HG03571 (cell line): ENCODE measurements at regions not wholly inside any gene's neighbourhood (a gene's known extent, or its start where the extent isn't known, plus 50 kb on each side); places are given as distances from the start of the nearest gene placed in this dataset.
"Not testable (repeated sequence)": the region's sequence is repeated elsewhere in the genome, so short reads cannot be mapped to it uniquely, and the experiment has no call there.

Experiments used
- ATAC-seq: cut with Tn5 transposase; IDR thresholded peaks from one replicate; pipeline ENCODE4 v1.9.1; 2021; ENCODE audit not compliant: unreplicated experiment

DNA sequence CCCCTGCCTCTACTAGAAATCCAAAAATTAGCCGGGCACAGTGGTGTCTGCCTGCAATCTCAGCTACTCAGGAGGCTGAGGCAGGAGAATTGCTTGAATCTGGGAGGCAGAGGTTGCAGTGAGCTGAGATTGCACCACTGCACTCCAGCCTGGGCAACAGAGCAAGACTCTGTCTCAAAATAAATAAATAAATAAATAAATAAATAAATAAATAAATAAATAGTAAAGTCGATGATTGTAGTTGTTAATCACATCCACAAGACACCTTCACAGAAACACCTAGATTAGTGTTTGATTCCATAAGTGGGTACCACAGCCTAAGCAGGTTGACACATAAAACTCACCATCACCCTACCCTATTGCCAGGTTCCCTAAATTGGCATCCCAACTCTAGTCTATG, 1199.0 kb downstream of the TYW1 start:
- ATAC-seq: not testable (repeated sequence)

DNA sequence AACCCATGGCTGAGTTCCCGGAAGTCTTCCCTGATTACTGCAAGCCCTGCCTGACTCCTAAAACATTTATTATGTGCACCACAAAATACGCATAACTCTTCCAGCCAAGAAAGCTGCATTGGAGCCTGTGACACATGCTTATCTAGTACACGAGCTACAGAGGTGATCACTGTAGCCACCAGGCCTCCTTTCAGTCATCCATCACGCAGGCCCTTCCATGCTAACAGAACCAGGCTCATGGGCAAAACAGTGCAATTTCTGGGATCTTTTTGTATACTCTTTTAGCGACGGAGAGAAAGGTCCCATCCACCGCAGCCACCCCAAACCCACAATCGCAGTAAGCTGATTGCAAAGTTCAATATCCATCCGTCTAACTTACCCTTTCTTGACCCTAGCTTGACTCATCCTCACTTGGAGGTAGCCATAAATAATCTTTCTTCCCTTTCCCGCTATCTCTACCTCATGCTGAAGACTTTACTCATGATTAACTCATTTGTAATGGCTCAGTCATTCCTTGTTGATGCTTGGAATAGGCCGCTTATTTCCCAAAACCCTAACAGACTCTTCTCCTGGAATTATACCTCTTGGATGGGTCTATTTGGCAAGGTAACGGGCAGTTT, 1203.5 kb downstream of the TYW1 start:
- ATAC-seq: no peak

DNA sequence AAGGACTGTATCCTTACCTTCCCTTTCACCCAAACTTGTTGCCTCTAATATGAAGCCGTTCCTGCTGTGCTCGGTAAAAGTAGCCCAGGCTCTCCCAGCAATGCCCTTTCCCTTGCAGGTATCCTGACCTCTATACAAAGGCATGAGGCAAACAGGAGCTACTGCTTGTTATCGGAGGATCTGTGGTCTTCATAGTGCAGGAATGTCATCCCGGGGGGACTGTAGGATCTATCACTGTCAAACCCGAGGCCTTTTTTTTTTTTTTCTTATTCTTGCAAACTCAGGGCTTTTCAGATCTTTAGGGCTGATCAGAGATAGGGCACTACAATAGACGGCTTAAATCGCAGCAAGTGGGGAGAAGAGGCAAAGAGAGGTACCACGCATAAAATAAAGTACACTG, 1206.6 kb downstream of the TYW1 start:
- no peak for ATAC-seq

DNA sequence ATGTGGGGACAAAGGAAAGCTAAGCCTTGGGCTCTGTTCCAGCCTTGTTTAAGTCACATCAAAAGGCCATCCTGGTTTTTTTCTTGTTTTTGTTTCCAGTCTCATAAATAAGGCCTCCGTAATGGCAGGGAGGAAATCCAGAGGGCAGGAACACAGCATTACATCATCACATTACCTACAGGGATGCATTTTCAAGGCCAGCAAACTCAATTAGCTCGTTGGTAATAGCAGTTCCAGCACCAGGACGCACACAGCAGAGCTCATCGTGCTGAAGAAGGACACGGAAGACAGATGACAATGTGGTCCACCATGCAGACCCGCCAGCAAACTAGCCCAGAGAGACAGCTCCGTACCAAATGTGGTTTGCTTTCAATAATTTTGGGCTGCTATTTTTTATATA, 1209.2 kb downstream of the TYW1 start:
- ATAC-seq: no peak

DNA sequence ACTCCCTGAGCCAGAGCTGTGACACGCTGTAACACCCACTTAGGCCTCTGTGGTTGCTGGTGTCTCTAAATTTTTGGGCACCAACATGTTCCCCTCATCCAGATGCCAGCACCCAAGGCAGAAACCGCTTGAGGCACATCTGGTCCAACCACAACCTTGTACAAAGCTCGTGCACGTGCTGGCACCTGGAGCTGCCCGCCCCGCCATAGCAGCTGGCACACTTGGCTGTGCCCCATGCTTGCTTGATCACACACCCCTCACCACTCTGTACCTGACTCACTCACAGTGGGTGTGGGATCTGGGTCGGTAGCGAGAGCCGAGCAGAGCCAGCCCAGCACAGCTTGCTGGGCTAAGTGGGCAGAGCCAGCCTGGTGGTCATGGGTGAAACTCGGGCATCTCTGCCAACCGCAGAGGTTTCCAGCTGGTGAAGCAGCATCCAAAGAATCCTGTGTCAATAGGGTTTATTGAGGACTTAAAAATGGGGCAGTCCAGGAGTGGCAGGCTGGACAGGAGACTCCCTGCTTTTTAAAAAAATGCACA, 1210.4 kb downstream of the TYW1 start:
- no peak for ATAC-seq

DNA sequence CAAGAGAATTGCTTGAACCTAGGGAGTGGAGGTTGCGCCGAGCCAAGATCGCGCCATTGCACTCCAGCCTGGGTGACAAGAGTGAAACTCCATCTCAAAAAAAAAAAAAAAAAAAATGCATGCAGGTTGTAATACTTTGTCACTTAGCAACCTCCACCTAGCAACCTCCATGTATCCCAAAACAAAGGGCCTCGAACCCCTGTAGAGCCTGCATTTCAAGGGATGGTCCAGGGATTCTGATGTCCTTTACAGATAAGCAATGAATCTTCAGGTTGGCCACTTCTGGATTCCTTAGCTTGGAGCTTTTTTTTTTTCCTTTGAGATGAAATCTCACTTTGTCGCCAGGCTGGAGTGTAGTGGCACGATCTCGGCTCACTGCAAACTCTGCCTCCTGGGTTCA, 1211.0 kb downstream of the TYW1 start:
- ATAC-seq: no peak

DNA sequence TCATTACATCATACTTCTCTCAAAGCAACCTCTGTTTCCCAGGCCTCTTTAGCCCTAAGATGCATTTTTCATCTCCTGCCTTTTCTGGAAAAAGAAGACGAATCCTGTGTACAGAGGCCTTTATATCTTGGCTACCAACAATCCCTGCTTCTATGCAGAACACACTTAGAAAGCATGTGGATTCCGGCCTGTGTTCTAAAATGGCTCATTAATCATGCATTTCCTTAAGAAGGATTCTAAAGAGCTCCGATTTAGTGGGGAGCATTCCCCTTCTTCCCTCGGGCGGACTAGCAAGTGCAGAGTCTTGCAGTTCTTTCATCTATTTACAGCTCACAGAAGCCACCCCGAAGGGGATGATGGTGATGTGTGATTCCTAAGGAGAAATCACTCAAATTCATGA, 1212.9 kb downstream of the TYW1 start:
- ATAC-seq: no peak

DNA sequence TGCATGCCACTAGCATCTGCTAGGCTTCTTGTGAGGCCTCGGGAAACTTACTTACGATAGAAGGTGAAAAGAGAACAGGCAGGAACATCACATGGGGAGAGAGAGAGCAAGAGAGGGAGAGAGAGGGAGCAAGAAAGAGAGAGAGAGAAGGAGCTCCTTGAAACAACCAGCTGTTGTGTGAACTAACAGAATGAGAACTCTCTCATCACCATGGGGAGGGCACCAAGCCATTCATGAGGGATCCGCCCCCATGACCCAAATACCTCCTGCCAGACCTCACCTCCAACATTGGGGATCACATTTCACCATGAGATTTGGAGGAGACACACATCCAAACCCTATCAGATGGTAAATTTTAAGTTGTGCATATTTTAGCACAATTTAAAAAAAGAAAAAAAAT, 1217.2 kb downstream of the TYW1 start:
- ATAC-seq: no peak

DNA sequence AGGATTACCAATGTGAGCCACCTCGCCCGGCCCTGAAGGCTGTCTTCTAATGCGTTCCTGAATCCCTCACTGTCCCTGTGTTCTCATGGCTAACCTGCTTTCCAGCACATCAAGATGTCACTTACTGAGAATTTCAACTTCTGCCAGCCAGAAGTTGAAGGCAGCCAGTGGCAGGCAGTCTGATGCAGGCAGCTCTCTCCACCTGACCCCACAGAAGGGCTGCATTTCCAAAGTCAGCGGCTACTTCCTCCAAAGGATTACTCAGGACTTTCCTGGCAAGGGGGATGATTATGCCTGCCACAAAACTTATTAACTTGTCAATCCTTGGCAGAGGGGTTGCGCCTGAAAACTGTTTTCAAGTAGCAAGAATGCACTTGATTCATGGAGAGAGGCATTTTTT, 1219.4 kb downstream of the TYW1 start:
- ATAC-seq: no peak

DNA sequence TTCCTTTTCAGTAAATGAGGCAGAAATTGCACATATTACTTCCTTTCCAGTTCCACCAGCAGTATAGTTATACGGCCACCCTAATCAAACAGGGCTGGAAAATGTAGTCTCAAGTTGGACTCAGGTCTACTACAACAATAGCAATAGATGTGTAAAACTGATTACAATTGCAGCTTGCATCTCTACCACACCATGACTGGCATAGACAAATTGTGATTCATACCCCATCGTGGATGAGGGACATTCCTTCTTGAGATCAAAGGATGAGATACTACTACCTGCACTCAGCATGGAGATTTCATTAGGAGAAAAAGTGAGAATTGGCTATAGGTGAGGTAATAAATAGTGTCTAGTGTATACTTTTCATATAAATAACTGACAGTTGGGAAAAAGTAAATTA, 1220.8 kb downstream of the TYW1 start:
- ATAC-seq: no peak

DNA sequence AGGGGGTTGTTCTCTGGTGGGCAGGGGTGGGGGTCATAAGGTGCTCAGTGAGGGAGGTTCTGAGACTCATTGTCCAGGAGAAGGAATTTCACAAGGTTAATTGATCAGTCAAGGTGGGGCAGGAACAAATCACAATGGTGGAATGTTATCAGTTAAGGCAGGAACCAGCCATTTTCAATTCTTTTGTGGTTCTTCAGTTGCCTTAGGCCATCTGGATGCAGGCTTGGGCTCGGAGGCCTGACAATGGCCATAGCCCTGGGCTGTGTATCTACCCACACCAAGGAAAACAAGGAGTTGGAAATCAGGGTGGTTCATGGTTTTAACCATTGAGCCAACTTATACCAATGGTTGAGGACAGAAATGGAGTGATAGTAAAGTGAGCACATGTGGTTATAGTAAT, 1221.8 kb downstream of the TYW1 start:
- no peak for ATAC-seq

DNA sequence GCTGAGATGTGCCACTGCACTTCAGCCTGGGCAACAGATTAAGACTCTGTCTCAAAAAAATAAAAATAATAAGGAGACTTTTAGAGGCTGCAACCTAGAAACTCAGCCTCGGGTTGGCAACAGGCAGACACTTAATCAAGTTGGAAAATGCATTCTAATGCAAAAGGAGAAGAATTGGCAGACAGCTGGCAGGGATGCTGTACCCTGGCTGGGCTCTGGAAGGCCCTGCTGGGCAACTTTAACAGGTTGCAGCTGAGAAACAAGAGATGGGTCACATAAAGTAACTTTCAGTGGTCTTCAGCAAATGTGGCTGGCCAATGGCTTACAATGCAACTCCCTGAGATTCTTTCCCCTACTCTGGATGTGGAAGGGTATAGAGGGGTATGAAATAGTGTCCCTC, 1225.7 kb downstream of the TYW1 start:
- ATAC-seq: no peak

DNA sequence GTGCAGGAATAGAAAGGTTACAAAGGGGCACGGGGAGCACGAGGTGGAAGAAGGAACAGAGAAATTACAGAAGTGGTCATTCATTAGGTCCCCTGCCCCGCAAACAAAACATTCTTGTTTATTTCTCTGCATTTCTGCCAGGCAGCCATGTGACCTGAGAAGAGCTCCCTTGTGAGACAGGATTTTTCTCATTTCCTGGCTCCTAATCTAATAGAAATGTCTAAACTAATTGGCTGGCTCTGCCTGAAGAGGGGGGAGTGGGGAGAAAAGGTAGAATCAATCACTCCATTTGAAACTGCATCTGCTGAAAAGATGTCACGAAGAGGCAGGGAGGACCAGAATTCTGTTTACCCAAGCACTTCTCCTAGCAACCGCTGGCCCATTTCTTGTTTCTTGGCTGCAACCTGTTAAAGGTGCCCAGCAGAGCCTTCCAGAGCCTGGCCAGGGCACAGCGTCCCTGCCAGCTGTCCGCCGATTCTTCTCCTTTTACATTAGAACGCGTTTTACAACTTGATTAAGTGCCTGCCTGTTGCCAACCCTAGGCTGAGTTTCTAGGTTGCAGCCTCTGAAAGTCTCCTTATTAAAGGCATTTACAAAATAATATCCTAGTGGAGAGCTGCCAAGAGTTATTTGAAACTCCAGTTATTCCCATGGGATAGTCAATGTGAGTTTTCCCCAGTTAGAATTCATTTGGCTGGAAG, 1227.6 kb downstream of the TYW1 start:
- no peak for ATAC-seq

DNA sequence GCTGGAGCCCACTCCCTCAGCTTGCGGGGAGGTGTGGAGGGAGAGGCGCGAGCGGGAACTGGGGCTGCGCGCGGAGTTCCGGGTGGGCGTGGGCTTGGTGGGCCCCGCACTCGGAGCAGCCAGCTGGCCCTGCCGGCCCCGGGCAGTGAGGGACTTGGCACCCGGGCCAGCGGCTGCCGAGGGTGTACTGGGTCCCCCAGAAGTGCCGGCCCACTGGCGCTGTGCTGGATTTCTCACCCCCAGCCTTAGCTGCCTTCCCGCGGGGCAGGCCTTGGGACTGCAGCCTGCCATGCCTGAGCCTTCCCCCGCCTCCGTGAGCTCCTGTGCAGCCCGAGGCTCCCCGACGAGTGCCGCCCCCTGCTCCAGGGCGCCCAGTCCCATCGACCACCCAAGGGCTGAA, 1234.4 kb downstream of the TYW1 start:
- ATAC-seq: not testable (repeated sequence)

DNA sequence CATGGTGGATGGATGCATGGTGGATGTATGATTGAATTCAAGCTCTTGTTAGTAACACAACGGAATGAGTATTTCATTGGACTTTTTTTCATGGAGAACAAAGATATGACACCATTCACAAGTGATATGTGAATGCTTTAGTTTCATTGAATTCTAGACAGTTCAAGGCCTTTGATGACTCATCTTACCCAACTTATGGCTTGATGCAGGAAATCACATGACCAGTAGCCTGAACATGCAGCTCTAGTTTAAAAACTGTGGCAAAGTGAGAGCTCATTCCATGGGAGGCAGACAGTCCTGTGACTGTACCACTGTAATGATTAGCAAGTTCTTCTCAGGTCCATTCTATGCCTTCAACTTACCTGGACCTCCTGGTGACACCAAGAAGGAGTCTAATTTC, 1239.3 kb downstream of the TYW1 start:
- ATAC-seq: no peak

DNA sequence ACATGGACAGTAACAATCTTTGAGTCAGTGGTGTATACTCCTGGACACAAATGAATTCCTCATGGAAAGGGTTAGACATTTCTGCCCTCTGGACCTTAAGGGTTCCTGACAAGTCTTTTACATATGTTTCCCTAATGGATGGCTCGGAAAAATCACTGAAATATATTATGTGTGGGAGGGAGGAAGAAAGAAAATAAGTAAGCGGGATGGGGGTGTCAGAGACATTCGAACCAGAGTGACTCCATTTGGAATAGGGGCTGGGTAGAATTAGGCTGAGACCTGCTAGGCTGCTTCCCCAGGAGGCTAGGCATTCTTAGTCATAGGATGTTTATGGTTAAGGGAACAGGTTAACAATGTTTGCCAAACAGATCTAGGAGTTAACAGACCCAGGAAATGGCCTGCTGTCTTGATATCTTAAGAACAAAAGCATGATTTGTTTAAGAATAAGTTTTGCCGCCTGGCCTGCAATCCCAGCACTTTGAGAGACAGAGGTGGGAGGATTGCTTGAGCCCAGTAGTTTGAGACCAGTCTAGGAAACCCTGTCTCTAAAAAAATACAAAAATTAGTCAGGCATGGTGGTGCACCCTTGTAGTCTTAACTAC, 1241.7 kb downstream of the TYW1 start:
- ATAC-seq: no peak

DNA sequence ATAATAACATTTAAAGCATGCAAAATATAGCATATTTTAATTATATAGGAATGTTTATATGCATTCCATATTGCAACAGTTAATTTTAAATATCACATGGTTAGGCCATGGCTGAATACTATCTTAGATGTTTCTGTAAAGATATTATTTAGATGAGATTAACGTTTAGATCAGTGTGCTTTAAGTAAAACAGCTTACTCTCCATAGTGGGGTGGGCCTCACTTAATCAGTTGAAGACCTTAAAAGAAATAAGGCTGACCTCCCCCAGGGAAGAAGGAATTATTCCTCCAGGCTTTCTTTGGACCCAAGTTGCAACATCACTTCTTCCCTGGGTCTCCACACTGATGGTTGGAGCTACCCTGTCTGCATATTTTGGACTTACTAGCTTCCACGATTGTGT, 1246.5 kb downstream of the TYW1 start:
- no peak for ATAC-seq

DNA sequence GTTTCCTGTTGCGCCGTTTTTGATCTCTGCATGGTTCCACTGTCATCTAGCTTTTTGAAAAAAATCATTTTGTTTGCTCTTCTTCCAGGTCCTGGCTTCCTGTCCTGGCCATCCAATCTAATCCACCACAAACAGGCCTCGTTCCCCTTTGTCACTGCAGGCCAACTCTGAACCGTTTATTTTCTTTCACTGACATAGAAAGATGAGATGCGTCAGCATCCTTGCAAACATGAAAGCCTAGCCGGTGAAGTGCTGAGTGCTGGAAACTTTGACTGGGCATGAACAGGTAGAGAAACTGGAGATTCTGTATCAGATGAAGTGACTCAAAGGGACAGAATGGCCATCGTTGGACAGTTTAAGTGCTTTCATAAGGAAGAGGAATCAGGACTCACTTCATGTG, 1247.8 kb downstream of the TYW1 start:
- ATAC-seq: no peak

DNA sequence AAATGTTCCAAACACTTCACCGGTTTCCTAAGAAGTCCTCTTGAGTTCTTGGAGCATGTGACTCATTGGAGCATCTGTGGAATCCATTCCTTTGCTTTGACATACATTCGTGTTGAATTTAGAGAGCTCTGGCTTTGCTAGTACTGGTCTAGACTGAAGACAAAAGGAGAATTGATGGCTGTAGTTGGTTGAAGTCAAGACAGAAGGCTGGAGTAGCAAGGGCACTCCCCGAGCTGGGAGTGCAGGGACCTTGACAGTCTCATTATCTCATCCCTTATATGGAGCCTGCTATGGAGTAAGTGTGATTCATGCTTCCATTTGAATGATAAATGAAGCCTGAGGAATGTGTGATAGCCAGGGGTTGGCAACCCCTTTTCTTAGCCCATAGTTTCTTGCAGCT, 1249.1 kb downstream of the TYW1 start:
- no peak for ATAC-seq

DNA sequence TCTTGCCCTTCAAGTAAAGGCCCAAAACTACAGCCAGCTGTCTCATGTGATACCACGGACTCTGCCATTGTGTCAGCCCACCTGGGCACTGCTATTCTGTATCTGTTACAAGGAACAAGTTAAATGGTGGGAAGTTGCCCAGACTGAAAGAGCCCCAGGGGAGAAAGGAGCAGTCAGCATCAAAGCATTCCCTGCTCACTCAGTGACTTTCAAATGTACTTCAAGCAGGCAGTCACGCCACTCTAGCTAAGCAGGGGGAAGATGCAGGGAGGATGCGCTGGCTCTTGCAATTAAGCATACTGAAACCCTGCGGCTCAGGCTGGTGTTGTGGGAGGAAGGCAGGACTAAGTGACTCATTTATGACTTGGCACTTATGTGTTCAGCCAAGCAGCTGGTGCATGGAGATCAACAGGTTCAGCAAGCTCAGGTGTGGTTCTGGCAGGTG, 1249.6 kb downstream of the TYW1 start:
- no peak for ATAC-seq

DNA sequence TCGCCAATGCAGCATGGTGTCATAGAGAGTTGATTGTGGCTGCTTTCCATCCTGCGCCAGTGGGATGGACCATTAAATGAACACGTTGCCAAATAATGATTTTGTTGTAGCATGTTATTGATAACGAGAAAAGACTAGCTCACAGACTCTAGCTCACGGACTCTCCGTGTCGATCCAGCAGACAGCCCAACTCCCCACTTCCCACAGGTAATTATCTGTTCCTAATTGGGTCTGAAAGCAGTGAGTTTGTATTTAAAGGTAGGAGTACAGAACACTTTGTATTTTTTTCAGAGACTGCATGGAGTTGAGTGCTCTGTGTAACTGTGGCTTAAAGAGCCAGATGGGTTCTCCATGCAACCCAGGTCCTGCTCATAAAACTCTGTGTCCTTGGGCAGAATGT, 1250.5 kb downstream of the TYW1 start:
- no peak for ATAC-seq

DNA sequence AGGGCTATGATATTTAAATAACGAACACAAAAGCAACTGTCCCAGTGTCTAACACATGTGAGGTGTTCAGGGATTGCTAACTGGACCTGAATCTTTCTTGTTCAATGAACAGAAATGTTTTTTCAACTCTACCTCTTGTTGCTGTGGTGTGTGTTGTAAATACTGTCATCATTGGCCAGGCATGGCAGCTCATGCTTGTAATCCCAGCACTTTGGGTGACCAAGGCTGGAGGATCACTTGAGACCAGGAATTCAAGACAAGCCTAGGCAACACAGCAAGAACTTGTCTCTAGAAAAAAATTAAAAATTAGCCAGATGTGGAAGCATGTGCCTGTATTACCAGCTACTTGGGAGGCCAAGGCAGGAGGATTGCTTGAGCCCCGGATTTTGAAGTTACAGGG, 1250.9 kb downstream of the TYW1 start:
- ATAC-seq: no peak
